ENCODE measurements at regions not wholly inside any gene's neighbourhood (a gene's known extent, or its start where the extent isn't known, plus 50 kb on each side); places are given as distances from the start of the nearest gene placed in this dataset.

GRCh38 chr2:18172607-18173006 lies 294.1 kb downstream of the KCNS3 start:
- DNase-seq: no peak

DNA sequence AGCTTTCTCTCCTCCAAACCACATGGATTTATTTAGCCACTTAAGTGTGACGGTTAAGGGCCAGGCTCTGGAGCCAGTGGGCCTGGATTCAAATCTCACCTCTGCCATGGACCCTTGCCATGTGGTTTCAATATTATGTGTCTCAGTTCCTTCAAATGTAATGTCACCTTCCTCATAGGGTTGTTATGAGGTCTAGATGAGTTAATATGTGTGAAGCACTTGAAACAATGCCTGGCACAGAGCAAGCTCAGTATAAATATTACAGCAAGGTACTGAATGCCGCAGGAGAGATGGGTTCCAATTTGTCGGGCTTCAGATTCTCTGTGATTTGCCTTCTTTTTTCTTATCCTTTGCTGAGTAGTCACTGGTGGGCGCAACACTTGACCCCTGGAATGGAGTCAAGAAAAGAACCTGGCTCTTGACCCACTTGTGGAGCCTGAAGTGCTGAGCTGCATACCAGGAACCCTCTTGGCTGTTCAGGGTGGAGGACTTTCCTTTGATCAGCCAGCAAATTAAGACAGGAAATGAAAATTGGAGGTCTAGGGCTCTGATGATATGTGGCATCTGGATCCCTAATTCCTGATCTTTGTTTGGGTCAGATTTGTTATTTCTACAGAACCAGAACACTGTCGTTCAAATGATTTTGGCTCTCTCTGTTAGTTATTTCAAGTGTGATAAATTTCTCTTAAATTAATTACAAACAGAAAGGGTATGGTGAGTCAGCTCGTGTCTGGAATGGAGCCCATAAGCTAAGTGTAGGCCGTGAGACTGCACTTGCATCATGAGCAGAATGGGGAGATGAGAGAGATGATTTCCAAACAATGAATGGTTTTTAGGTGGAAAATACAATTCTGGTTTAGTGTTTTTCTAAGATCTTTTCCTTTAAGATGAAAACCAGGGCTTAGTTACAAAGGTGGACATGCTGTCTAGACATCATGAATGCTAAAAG lies 293.0 kb downstream of the KCNS3 start:
- DNase-seq: no peak

DNA sequence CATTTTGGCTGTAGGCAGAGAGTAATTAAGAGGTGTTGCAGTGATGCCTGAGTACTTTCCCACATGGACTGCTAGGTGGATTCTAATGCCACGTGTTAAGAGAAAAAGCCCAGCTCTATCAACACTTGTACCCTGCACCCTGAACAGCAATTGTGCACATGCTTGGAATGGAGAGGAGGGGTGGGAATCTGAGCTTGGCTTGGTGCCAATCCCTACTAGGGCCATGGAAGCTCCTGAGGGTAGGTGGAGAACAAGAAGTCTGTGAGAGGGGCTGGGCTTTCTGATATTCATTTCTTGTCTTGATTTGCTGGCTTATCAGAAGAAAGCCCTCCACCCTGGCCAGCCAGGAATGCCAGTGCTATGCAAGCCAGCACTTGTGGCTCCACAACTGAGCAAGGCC lies 292.2 kb downstream of the KCNS3 start:
- no peak for DNase-seq

- DNase-seq: no peak
Observed at GRCh38 chr2:18169893-18170175, 291.4 kb downstream of the KCNS3 start.

DNA sequence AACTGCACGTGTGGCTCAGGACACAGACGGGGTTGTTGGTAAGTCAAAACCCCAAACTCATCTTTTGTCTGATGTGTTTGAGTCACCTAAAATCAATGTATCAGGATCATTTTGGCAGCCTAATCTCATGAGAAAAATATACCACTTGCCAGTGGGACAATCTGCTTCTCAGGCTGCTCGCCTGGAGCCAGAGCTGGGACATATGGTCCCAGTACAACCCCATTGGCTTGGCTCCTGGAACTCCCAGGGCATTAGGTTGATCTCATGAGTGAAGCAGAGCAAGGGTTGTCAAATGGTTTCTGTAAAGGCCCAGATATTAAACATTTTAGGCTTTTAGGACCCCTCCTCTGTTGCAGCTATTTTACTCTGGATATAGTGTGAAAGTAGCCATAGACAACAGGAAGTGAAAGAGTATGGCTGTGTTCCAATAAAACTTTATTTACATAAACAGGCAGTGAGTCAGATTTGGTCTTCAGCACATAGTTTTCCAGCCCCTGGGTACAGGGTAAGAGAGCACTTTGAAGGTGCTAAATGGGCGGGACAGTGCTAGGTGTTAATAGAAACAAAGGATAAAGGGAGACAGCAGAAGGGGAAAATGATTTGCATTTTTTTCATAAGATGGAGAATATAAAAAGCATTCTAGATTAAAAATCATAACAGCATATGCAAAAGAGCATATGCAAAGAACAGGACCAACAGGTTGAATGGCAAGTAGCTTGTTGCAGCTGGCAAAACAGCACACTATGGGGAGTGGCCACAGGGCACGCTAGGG lies 290.8 kb downstream of the KCNS3 start:
- no peak for DNase-seq

GRCh38 chr2:18167871-18168270 lies 289.4 kb downstream of the KCNS3 start:
- DNase-seq: peak; percentile 26

DNA sequence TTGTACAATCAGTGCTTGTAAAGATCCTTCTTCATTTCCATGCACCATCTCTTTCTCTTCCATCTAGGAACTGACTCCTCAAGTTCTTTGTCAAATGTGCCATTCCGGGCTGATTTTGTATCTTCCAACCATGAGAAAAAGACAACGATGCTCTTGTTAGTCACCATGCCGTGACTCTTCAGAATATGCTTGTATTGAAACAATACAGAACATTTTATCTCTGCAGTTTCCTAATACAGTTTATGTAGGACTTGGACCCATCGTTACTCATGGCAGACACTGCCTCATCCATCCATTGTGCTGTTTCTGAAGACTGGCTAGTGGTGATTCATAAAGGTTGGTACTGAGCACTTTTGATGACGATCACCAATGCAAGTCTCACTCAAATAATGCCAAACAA lies 283.2 kb downstream of the KCNS3 start:
- no peak for DNase-seq

DNA sequence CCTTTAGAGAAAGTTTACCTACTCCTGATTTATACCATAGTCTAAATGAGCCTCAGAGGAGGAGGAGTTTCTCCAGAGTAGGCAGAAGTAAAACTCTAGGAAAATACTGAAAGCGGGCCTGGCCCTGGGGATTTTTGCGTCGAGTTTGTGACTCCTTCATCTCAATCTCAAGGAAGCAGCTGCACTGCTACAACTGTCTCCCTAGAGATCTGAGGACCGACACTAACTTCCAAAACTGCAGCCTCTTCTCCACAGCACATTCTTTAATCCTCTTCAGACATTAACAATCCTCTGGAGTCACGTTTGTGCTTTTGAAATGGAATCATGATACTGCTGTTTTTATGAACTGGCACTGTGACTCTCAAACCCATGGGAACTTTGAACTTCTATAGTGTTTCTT lies 281.4 kb downstream of the KCNS3 start:
- no peak for DNase-seq

GRCh38 chr2:18156421-18156820 lies 278.0 kb downstream of the KCNS3 start:
- DNase-seq: no peak

DNA sequence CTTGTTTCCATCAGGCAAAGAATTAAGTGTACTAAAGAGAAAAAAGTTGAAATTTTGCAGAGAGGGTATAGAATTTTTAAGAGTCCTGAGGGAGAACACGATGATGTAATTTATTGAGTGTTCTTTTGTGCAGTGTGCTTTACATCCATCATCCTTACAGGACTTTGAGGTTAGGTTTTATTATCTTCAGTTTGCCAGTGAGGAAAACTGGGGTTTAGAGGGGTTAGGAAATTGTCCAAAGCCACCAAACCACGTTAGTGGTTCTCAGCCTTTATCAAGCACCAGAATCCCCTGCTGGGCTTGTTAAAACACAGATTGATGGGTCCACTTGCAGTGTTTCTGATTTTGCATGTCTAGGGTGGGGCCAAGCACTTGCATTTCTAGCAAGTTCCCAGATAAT lies 277.5 kb downstream of the KCNS3 start:
- DNase-seq: no peak

DNA sequence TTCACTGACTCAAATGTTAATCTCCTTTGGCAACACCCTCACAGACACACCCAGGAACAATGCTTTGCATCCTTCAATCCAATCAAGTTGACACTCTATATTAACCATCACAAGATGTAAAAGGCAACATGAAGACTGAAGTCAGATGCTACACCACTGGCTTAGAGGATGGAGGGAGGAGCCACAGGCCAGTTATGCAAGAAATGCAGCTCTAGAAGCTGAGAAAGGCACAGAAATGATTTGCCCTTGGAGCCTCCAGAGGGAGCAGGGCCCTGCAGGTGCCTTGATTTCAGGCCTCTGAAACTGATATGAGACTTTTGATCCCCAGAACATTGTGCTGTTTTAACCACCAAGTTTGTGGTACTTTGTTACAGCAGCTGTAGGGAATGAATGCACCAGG lies 276.3 kb downstream of the KCNS3 start:
- DNase-seq: no peak

- DNase-seq: no peak
Observed at GRCh38 chr2:18154259-18154658, 275.8 kb downstream of the KCNS3 start.

DNA sequence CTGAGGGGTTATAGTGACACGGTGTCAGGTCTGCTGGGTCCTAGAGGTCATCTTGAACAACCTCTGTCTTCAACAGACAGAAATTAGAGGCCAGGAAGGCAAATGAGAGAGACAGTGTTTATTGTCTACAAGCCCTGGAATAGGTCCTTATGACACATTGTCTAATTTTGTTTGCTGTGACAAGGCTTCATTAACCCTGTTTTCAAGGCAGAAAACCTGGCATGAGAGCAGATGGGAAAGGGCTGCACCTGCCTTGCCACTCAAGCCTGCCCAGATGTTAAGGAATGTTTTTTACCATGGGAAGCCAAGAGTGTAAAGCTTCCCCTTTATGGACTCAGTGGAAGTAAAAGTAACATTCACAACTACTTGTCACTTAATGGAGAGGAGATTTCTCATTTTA lies 275.3 kb downstream of the KCNS3 start:
- no peak for DNase-seq

DNA sequence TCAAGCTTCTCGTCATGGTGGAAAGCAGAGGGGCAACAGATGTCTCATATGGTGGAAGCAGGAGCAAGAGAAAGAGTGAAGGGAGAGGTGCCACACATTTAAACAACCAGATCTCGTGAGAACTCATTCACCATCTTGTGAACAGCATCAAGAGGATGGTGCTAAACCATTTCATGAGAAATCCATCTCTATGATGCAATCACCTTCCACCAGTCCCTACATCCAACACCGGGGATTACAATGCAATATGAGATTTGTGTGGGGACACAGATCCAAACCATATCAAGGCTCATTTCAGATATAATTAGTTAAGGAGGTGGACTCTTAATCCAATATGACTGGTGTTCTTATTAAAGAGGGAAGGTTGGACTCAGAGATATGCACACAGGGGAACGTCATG lies 272.8 kb downstream of the KCNS3 start:
- DNase-seq: no peak

- peak; percentile 61 for DNase-seq
Observed at GRCh38 chr2:18149660-18150246, 271.3 kb downstream of the KCNS3 start.

- DNase-seq: no peak
Observed at GRCh38 chr2:18136881-18137475, 258.5 kb downstream of the KCNS3 start.

- no peak for DNase-seq
Observed at GRCh38 chr2:18133310-18133709, 254.8 kb downstream of the KCNS3 start.

- peak; percentile 11 for DNase-seq
Observed at GRCh38 chr2:18132697-18133096, 254.2 kb downstream of the KCNS3 start.

GRCh38 chr2:18131761-18132160 lies 253.3 kb downstream of the KCNS3 start:
- DNase-seq: no peak

GRCh38 chr2:18129348-18129747 lies 250.9 kb downstream of the KCNS3 start:
- DNase-seq: no peak

DNA sequence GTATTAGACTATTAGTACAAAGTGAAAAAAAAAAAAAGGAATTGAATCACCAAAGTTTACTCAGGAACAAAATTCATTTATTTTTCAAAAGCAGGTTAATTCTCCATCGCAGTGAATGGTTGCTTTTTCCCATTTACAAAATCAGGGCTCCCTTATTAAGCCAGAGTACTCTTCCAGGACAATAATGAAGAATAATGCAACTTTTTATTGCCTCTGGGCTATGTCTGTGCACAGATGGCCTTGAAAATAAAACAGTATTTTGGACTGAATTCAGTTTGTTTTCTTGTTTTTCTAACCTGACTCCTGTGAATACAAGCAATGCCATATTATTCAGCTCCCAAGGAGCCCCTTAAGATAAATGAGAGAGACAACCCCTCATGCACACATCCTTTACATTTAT lies 246.8 kb downstream of the KCNS3 start:
- no peak for DNase-seq

DNA sequence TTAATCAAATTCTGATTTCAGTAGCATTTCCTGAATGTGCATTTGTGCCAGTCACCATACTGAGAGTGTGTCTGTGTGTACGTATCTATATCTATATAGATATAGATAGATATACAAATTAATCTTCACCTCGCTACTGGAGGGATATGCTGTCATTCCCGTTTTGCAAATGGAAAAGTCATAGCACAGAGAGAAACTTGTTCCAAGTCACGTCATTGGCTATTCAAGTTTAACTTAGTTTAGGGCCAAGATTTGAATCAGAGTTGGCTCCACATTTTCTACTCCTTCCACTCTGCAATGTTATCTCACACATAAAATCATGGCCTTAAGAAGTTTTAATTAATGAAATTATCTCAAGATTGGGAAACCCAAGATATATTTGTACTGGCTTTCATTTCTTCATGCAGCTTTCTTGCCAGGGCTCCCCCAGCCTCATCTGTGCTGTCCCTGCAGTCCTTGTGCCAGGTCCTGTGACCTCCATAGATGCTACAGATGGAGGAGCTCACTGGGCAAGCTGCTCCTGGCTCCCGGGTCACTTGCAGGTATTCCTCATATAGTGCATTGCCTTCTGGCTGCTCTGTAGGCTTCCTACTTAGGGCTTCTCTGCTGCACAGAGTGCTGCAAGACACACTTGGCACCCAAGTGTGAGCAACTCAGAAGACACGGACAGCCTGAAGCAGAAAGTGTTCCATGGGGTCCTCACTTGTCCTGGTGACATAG lies 245.8 kb downstream of the KCNS3 start:
- DNase-seq: no peak

- DNase-seq: peak; percentile 28
Observed at GRCh38 chr2:18123577-18123976, 245.1 kb downstream of the KCNS3 start.
